ENCODE measurements at regions not wholly inside any gene's neighbourhood (a gene's known extent, or its start where the extent isn't known, plus 50 kb on each side); places are given as distances from the start of the nearest gene placed in this dataset.

DNA sequence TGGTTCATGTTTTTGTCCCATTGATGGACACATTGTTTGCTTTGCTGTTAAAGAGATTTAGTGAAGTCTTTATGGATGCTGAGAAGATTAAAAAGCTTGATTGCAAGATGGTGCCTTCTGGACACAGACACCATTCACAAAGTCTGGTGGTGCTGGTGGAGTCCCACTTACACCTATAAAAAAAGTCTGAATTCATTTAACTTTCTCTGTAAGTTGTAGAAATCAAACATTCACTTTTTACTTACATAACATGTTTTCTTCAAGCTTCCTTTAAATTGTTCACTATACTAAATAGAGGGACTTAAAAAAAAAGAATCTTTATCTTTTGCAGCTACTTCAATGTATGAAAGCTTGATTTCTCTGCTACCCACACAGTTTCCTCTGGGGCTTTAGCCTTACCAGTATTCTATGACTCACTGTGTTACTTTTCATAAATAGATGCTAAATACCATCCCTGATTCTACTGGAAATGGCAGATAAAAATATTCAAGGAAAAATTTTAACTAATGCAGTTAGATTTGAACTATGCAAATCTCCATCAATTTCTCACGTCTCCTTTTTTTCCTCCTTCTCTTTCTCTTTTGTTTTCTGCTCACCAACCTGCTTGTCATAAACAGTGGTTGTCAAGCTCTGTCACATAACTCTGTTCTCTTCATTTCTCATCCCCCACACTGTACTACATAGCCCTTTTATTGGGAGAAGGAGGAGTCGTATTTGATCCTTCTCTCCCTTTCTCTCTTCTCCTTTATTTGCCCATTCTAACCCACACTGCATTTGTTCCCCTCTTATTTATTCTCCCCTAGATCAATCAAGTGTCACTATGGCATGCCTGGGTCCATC, 89.7 kb downstream of the FAM76B start:
- TF ChIP-seq, protein P1, sequence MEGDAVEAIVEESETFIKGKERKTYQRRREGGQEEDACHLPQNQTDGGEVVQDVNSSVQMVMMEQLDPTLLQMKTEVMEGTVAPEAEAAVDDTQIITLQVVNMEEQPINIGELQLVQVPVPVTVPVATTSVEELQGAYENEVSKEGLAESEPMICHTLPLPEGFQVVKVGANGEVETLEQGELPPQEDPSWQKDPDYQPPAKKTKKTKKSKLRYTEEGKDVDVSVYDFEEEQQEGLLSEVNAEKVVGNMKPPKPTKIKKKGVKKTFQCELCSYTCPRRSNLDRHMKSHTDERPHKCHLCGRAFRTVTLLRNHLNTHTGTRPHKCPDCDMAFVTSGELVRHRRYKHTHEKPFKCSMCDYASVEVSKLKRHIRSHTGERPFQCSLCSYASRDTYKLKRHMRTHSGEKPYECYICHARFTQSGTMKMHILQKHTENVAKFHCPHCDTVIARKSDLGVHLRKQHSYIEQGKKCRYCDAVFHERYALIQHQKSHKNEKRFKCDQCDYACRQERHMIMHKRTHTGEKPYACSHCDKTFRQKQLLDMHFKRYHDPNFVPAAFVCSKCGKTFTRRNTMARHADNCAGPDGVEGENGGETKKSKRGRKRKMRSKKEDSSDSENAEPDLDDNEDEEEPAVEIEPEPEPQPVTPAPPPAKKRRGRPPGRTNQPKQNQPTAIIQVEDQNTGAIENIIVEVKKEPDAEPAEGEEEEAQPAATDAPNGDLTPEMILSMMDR (IDR thresholded peaks at IDR 0.05) = no peak
- TF ChIP-seq EP300 (IDR thresholded peaks at IDR 0.05) = no peak

Measured in ovary (tissue), 3 donors.